OCI-LY7 (cell line): ENCODE measurements at regions not wholly inside any gene's neighbourhood (a gene's known extent, or its start where the extent isn't known, plus 50 kb on each side); places are given as distances from the start of the nearest gene placed in this dataset.

ENCODE experiments used
- BruUV-seq: library from RNA; stranded (reverse); fragments of 400-500 nt; replicated peaks from 2 replicates; lab custom pipeline; 2021; lab: Mats Ljungman, UMichigan
- CTCF ChIA-PET: fragments of 300-600 bp; sonication (Branson Sonifier 250); formaldehyde crosslinking; loops from one replicate; lab custom pipeline; 2022; ENCODE audit warnings: antibody characterized with exemption; ENCODE audit not compliant: unreplicated experiment; lab: Charles Lee
- POLR2A ChIA-PET: fragments of 300-600 bp; sonication (Branson Sonifier 250); formaldehyde crosslinking; loops from one replicate; lab custom pipeline; 2022; ENCODE audit warnings: antibody characterized with exemption; lab: Charles Lee
- DNase-seq: peaks from one replicate; pipeline ENCODE4 v3.0.0-alpha.2; 2015; ENCODE audit warnings: low spot score
- H2AFZ ChIP-seq: fragments of 200-600 bp; sonication (generic), shearing (Covaris generic); 2 replicates; pipeline ENCODE4 v1.6.1; 2014; ENCODE audit warnings: mild to moderate bottlenecking, antibody characterized with exemption, low read length, moderate library complexity
- H3K27ac ChIP-seq: fragments of 200-600 bp; sonication (generic); 2 replicates; pipeline ENCODE4 v1.5.1; 2014; ENCODE audit warnings: mixed run types, low read depth, mild to moderate bottlenecking, moderate library complexity, low read length, inconsistent platforms; ENCODE audit not compliant: poor library complexity, severe bottlenecking
- H3K36me3 ChIP-seq: fragments of 200-600 bp; sonication (generic); 2 replicates; pipeline ENCODE4 v1.6.1; 2014; ENCODE audit warnings: mild to moderate bottlenecking, antibody characterized with exemption, low read length, moderate library complexity, mixed read lengths; ENCODE audit not compliant: insufficient read depth
- H3K4me1 ChIP-seq: fragments of 200-600 bp; sonication (generic); 2 replicates; pipeline ENCODE4 v1.5.1; 2014; ENCODE audit warnings: mild to moderate bottlenecking, low read length; ENCODE audit not compliant: insufficient read depth, poor library complexity, severe bottlenecking
- H3K4me2 ChIP-seq: fragments of 200-600 bp; sonication (generic); 2 replicates; pipeline ENCODE4 v1.6.1; 2014; ENCODE audit warnings: mild to moderate bottlenecking, low read length
- H3K4me3 ChIP-seq: fragments of 200-600 bp; sonication (generic); 2 replicates; pipeline ENCODE4 v1.5.1; 2014; ENCODE audit warnings: mild to moderate bottlenecking, low read depth, low read length; ENCODE audit not compliant: poor library complexity, severe bottlenecking
- H3K79me2 ChIP-seq: fragments of 200-600 bp; sonication (generic); 2 replicates; pipeline ENCODE4 v1.6.1; 2016; ENCODE audit warnings: low read depth, mild to moderate bottlenecking, low read length, moderate library complexity, mixed read lengths; ENCODE audit not compliant: insufficient read depth
- H3K9me2 ChIP-seq: fragments of 200-600 bp; sonication (generic); 2 replicates; pipeline ENCODE4 v1.6.1; 2016; ENCODE audit warnings: mild to moderate bottlenecking, low read length, mixed read lengths; ENCODE audit not compliant: insufficient read depth
- H3K9me3 ChIP-seq: fragments of 200-600 bp; sonication (generic); 2 replicates; pipeline ENCODE4 v1.6.1; 2014; ENCODE audit warnings: mild to moderate bottlenecking, mixed run types, low read length, mixed read lengths
- H4K20me1 ChIP-seq: fragments of 200-600 bp; sonication (generic); 2 replicates; pipeline ENCODE4 v1.6.1; 2014; ENCODE audit warnings: mild to moderate bottlenecking, antibody characterized with exemption, low read length, moderate library complexity, mixed read lengths; ENCODE audit not compliant: insufficient read depth
- CTCF ChIP-seq: fragments of 200-600 bp; sonication (generic); conservative IDR thresholded peaks from 2 replicates; pipeline ENCODE4 v1.5.1; 2014; ENCODE audit warnings: mild to moderate bottlenecking, antibody characterized with exemption, low read length, moderate library complexity, mixed read lengths
- EZH2phosphoT487 ChIP-seq: fragments of 200-600 bp; sonication (generic); IDR thresholded peaks from 2 replicates; pipeline ENCODE4 v1.6.1; 2018; ENCODE audit warnings: low read depth, borderline replicate concordance, mild to moderate bottlenecking, mixed run types, antibody characterized with exemption, low read length, moderate library complexity, mixed read lengths
- intact Hi-C: fragments of 100-400 bp; cut with micrococcal nuclease; formaldehyde crosslinking; loops from one replicate; pipeline ENCODE4 v1.10.0; 2022; ENCODE audit not compliant: unreplicated experiment

DNA sequence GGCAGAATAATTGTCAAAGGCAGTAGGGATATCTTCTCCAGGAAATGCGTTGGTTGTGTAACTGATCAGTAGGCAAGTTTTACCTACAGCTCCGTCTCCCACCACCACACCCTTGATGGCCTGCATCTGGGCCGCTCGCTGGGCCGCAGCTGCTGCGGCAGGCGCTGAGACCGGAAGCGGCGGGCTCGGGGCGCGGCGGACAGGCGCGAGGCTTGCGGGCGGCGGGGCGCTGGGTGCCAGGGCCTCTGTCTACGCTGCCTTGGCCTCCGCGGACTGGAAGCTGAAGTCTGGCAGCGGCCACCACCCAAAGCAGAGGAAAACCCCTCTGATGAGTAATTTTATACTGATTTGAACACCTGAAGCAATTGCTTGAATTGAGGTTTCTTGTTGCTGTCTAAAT, 124.2 kb upstream of the ZIC3 start:
- H3K79me2 ChIP-seq = no peaks in the 10 kb centered on the region
- H3K9me3 ChIP-seq = no peaks in the 10 kb centered on the region
- ChIA-PET POLR2A (no interaction called here), CTCF (no interaction called here)
- intact Hi-C loops = no loop called here
- no TSS peak for BruUV-seq
- no peaks in the 10 kb centered on the region for H3K9me2 ChIP-seq
- no peak for TF ChIP-seq EZH2phosphoT487
- TF ChIP-seq CTCF = no peak
- H2AFZ ChIP-seq = no peak overlapping the region
- H3K27ac ChIP-seq = no peak overlapping the region
- H3K36me3 ChIP-seq = no peaks in the 10 kb centered on the region
- no peak overlapping the region for H3K4me2 ChIP-seq
- DNase-seq = no peak
- no peaks in the 10 kb centered on the region for H3K4me1 ChIP-seq
- no peak overlapping the region for H3K4me3 ChIP-seq
- H4K20me1 ChIP-seq = no peaks in the 10 kb centered on the region

- POLR2A ChIA-PET = interaction anchor here (0.8 kb wide), 1 partner anchor 18 kb away, joined by 3 read pairs; no protein-coding TSS in a partner anchor
- H4K20me1 ChIP-seq = no peaks in the 10 kb centered on the region
- CTCF ChIA-PET = interaction anchor here (1.0 kb wide), 1 partner anchor 10 kb away, joined by 3 read pairs; no protein-coding TSS in a partner anchor
Measured at GRCh38 chrX:137432609-137433008, 133.3 kb upstream of the ZIC3 start.

More at GRCh38 chrX:137432609-137433008, 133.3 kb upstream of the ZIC3 start:
- no peaks in the 10 kb centered on the region for H3K79me2 ChIP-seq
- H3K9me2 ChIP-seq = no peaks in the 10 kb centered on the region
- BruUV-seq = no TSS peak
- H3K4me2 ChIP-seq = no peak overlapping the region
- no peak overlapping the region for H3K27ac ChIP-seq
- intact Hi-C loops = no loop called here
- no peaks in the 10 kb centered on the region for H3K36me3 ChIP-seq
- H2AFZ ChIP-seq = no peak overlapping the region
- H3K4me1 ChIP-seq = no peaks in the 10 kb centered on the region
- DNase-seq = peak; percentile 20
- no peak for TF ChIP-seq EZH2phosphoT487
- peak; percentile 72 for TF ChIP-seq CTCF
- H3K9me3 ChIP-seq = no peaks in the 10 kb centered on the region
- H3K4me3 ChIP-seq = no peak overlapping the region
